Lower leg skin (tissue), 3 donors: ENCODE measurements at regions not wholly inside any gene's neighbourhood (a gene's known extent, or its start where the extent isn't known, plus 50 kb on each side); places are given as distances from the start of the nearest gene placed in this dataset.
"Not testable (repeated sequence)": the region's sequence is repeated elsewhere in the genome, so short reads cannot be mapped to it uniquely, and the experiment has no call there.

Experiments used
- CTCF ChIP-seq, 3 donors: fragments of 450-650 bp; IDR thresholded peaks; one replicate each; pipeline ENCODE4 v1.5.1; 2016; ENCODE audit warnings: antibody characterized with exemption in 3 of 3, mild to moderate bottlenecking in 3 of 3, moderate library complexity in 2 of 3
- POLR2A ChIP-seq, 2 donors: fragments of 450-650 bp; IDR thresholded peaks; one replicate each; pipeline ENCODE4 v1.6.1; 2016 to 2017; ENCODE audit warnings: antibody characterized with exemption in 2 of 2, mild to moderate bottlenecking in 1 of 2, moderate library complexity in 1 of 2

GRCh38 chr2:16379061-16379460, 286.6 kb downstream of the CYRIA start:
- not testable (repeated sequence) for TF ChIP-seq POLR2A, CTCF (IDR thresholded peaks at IDR 0.05)
